ENCODE measurements at regions not wholly inside any gene's neighbourhood (a gene's known extent, or its start where the extent isn't known, plus 50 kb on each side); places are given as distances from the start of the nearest gene placed in this dataset.
A peak's percentile ranks its signal among the peaks of the same experiment; 100 is the strongest.
"Not testable (repeated sequence)": the region's sequence is repeated elsewhere in the genome, so short reads cannot be mapped to it uniquely, and the experiment has no call there.

DNA sequence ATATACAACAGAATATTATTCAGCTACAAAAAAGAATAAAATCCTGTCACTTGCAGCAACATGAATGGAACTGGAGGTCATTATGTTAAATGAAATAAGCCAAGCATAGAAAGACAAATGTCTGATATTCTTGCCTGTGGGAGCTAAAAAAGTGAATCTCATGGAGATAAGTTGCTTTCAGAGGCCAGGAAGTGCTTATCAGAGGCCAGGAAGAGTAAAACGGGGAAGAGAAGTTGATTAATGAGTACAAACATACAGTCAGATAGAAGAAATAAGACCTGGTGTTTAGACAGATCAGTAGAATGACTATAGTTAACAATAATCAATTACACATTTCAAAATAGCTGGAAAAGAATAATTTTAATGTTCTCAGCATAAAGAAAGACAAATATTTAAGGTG, 54.4 kb upstream of the CPHXL start:
- no peak for DNase-seq

- DNase-seq = no peak
These were observed 55.5 kb upstream of the CPHXL start for GRCh38 chr16:75781683-75782343.

- DNase-seq = no peak
These were observed 61.1 kb upstream of the CPHXL start for GRCh38 chr16:75787440-75787839.

DNA sequence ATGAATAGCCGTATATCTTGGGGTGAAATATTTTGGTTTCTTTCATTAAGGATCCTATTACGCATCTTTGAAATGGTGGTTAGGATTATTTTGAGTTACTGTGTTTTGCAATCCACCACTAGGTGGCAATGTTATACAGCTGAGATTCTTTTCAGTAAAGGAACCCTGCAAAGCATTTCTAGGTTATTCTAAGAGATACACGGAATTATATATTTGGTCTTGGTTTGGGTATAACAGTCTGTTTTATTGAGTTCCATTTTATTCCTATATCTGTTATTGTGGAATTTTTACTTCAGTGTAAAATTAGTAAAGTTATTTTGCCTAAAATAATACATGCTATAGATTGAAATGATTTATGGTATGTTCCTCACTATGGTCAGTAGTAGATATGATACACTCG, 62.9 kb upstream of the CPHXL start:
- peak; percentile 65 for DNase-seq

- no peak for DNase-seq
These were observed 66.6 kb upstream of the CPHXL start for GRCh38 chr16:75792771-75793492.

DNA sequence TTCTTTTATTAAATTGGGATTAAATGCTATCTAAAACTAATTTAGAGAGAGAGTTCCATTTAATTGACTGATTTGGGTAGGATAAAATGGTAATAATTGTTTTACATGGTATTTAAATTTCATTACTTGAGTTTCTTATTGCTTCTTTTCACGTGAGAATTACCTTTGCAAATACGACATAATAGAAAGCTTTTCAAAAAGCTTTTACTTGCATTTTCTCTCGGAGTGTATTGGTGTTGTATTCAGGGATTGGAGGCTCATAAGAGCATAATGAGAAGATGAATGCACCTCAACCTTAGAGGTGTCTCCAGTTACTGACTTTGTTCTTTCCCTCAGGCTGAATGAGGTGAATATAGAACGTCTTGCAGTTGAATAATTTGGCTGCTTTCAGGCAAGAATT, 67.4 kb upstream of the CPHXL start:
- no peak for DNase-seq

GRCh38 chr16:75794426-75794825, 68.1 kb upstream of the CPHXL start:
- no peak for DNase-seq

DNA sequence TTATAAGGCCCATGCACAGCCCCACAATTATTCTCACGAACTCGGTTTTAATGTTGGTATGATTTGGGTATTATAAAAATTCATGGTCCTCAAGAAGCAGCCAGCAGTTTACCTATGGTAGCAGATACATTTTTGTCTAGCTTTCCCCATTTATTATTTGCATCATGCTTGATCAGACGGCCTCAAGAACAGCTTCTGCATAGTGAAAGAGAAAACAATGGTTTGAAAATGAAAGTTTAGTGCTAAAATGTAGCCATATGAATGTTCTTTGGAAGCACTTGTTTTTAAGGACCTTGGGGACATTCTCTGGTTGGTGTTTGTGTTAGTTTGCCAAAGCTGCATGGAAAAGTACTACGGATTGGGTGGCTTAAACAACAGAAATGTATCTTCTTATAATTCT, 72.4 kb upstream of the CPHXL start:
- no peak for DNase-seq

DNA sequence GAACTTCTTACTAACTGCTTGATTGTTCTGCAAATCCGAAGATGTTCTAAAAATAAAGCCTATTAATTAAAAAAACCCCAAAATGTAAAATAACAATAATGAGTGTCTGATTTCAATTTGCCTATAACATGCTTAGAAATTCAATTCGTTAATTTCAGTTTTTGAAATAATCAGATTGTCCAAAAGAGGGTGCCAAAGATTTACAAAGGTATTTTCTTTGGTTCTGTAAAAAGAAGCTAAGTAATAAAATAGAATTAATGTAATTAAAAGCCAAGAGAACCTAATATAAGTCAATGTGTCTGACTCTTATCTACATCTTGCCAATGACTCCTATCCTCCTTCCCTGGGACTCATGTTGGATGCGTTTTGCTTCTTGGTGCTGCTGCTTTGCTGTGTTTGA, 75.0 kb upstream of the CPHXL start:
- DNase-seq = no peak

GRCh38 chr16:75803753-75804152, 77.5 kb upstream of the CPHXL start:
- DNase-seq = no peak

GRCh38 chr16:75804368-75804767, 78.1 kb upstream of the CPHXL start:
- DNase-seq = no peak

DNA sequence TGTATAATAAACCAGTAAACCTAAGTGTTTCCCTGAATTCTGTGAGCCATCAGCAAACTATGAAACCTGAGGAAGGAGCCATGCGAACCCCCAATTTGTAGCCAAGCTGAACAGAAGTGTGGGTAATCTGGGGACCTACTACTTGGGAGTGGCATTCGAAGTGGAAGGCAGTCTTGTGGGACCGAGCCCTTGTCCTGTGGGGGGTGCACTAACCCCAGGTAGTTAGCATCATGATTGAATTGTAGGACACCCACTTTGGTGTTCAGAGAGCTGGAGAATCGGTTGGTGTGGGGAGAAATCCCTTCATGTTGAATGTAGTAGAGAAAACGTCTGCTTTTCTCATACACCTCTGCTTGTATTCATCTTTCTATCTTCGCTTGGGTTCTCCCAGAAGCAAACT, 79.7 kb upstream of the CPHXL start:
- no peak for DNase-seq

- no peak for DNase-seq
These were observed 80.2 kb upstream of the CPHXL start for GRCh38 chr16:75806487-75806886.

DNA sequence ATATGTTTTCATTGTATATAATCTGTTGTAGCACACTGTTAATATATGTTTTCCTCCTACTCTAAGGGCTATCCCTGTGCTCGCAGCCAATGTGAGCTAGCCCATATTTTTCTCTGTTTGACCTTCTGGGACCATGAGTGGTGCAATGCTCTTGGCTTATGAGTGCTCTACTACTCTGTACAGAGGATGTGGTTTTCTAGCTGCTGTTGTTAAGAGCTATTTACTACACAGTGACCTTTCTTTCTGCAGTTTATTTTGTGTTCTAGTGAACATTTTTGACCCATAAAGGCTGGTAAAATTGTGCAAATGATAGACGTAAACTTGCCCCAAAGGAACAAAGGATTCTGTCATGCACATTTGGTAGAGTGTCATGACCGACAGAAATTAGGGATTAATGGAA, 84.1 kb upstream of the CPHXL start:
- DNase-seq = no peak

- DNase-seq = no peak
These were observed 84.8 kb upstream of the CPHXL start for GRCh38 chr16:75811020-75811634.

GRCh38 chr16:75818491-75818890, 92.2 kb upstream of the CPHXL start:
- no peak for DNase-seq

- no peak for DNase-seq
These were observed 94.4 kb upstream of the CPHXL start for GRCh38 chr16:75820672-75821071.

- DNase-seq = no peak
These were observed 94.8 kb upstream of the CPHXL start for GRCh38 chr16:75821117-75821516.

DNA sequence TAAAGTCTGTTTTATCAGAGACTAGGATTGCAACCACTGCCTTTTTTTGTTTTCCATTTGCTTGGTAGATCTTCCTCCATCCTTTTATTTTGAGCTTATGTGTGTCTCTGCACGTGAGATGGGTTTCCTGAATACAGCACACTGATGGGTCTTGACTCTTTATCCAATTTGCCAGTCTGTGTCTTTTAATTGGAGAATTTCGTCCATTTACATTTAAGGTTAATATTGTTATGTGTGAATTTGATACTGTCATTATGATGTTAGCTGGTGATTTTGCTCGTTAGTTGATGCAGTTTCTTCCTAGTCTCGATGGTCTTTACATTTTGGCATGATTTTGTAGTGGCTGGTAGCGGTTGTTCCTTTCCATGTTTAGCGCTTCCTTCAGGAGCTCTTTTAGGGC, 99.5 kb upstream of the CPHXL start:
- not testable (repeated sequence) for DNase-seq

DNA sequence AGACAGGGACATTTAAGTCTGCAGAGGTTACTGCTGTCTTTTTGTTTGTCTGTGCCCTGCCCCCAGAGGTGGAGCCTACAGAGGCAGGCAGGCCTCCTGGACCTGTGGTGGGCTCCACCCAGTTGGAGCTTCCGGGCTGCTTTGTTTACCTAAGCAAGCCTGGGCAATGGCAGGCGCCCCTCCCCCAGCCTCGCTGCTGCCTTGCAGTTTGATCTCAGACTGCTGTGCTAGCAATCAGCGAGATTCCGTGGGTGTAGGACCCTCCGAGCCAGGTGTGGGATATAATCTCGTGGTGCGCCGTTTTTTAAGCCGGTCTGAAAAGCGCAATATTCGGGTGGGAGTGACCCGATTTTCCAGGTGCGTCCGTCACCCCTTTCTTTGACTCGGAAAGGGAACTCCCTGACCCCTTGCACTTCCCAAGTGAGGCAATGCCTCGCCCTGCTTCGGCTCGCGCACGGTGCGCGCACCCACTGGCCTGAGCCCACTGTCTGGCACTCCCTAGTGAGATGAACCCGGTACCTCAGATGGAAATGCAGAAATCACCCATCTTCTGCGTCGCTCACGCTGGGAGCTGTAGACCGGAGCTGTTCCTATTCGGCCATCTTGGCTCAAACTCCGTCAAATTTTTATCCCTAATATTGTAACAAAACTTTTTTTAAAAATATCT, 101.2 kb upstream of the CPHXL start:
- DNase-seq = not testable (repeated sequence)

- not testable (repeated sequence) for DNase-seq
These were observed 107.1 kb upstream of the CPHXL start for GRCh38 chr16:75833385-75833784.

DNA sequence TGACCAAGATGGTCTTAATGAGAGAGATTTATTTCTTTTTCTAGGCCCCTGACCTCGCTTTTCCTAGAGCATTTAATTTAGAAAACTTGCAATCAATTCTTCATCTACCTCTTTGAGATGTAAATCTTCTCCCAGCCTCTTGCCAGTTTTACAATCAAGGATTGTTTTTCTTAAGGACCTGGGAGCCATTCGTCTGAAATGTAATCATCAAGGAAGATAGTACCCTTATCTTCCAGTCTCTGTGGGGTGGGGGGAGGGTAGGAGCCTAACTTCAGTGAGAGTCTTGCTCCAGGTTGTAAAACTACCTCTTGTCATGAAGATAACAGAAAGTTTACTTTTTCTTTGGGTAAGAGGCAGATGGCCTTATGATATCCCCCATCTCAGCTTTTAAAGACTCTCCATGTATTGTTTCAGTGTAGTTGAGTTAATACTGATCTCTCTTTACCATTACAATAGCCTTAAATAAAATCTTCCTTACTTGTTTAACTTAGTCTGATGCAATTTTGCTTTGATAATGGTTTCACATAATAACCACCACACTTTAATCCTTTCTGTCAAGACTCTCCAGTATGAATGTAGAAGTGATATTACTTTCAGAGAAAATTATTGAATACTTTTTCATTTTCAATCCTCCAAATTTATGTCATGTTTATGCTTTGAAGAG, 110.2 kb upstream of the CPHXL start:
- DNase-seq = no peak

DNA sequence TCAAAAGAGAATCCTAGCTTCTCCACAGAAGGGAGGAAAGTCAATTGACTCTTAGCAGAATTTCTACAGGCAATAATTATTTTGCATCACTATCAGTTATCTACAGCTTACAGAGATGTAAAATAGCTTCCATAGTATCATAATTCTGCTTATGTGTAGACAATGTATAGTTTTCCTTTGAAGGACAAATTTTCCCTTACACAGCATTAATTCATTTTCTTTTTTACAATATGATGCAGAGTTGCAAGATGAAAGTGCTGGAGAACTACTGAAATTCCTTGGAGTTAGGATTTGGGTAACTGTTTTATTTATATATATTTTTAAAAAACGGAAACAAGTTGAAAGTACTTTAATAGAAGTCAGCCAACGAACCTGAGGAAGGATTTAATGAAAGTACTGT, 111.0 kb upstream of the CPHXL start:
- DNase-seq = no peak

Measured in activated CD4-positive, alpha-beta T cell treated with anti-CD3 and anti-CD28 coated beads, Interleukin-2, Interleukin-6, amounts not matched to agents 100 ng/mL and 50 ng/mL, durations not matched to agents 16 hours and 8 hours (primary cell).